ENCODE measurements at regions not wholly inside any gene's neighbourhood (a gene's known extent, or its start where the extent isn't known, plus 50 kb on each side); places are given as distances from the start of the nearest gene placed in this dataset.

GRCh38 chr4:133920236-133920635, 281.4 kb downstream of the PABPC4L start:
- no peaks in the 10 kb centered on the region for H3K27me3 ChIP-seq
- H3K4me1 ChIP-seq: no peaks in the 10 kb centered on the region
- no peak overlapping the region for H3K27ac ChIP-seq
- H3K9me3 ChIP-seq: no peaks in the 10 kb centered on the region
- no peak for TF ChIP-seq POLR2AphosphoS5 (IDR thresholded peaks at IDR 0.05)
- no peak for TF ChIP-seq EP300 (IDR thresholded peaks at IDR 0.05)
- no peak for TF ChIP-seq POLR2A (IDR thresholded peaks at IDR 0.05)
- no peak for TF ChIP-seq CTCF (IDR thresholded peaks at IDR 0.05)
- H3K36me3 ChIP-seq: no peaks in the 10 kb centered on the region
- no peak overlapping the region for H3K4me3 ChIP-seq
- WGBS, 2 donors: 87 to 95% methylated on average over 2 of the region's 2 CpGs
- DNase-seq: no peak
- no peak for ATAC-seq (ENCODE audit: low FRiP score in 2 of 2)

DNA sequence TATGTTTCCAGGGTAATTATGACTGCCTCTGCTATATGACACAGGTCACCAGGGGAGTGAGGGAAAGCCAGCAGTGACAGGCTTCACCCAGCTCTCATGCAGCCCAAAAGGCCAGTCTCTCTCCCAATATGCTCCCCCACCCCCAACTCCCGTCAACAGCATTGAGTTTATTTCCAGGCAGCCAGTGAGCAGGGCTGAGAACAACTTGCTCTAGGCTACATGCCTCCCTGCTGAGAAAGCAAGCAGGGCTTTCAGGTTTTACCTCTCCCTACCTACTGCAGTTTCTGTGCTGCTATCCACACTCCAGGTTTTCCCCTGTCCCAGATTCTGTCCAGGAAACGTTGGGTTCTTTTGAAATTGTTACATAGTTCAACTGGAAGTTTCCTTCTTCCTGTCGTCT, 291.4 kb downstream of the PABPC4L start:
- Histone ChIP-seq H3K27ac (no peak overlapping the region), H3K9me3 (peaks cover 0 to 3% (median 0%) of the 10 kb centered on the region in 4 donors), H3K4me1 (no peaks in the 10 kb centered on the region), H3K27me3 (no peaks in the 10 kb centered on the region), H3K36me3 (no peaks in the 10 kb centered on the region), H3K4me3 (no peak overlapping the region)
- WGBS, 2 donors: 58 to 70% methylated on average over 3 of the region's 3 CpGs
- DNase-seq: no peak
- no peak for ATAC-seq (ENCODE audit: low FRiP score in 2 of 2)
- TF ChIP-seq POLR2AphosphoS5 (IDR thresholded peaks at IDR 0.05) (no peak), POLR2A (IDR thresholded peaks at IDR 0.05) (no peak), EP300 (IDR thresholded peaks at IDR 0.05) (no peak), CTCF (IDR thresholded peaks at IDR 0.05) (no peak)

DNA sequence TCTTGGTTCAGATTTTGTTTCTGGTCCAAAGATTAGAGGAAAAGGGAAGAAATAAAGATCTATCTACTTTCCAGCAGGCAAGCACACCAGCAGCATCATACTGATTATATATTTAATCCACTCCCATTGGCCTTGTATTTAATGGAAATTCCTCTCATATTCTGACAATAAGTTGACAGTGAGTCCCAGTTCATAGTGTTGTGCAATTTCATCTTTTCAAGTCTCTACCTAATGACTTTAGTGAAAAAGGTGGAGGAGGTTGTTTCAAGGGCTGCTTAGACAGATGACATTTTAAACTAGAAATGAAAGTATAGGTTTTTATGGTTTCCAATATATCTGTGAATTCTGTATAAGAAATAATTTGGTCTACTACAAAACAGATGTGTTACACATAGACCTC, 298.6 kb downstream of the PABPC4L start:
- no peaks in the 10 kb centered on the region for H3K4me1 ChIP-seq
- H3K27me3 ChIP-seq: no peaks in the 10 kb centered on the region
- H3K9me3 ChIP-seq: no peaks in the 10 kb centered on the region
- ATAC-seq (ENCODE audit: low FRiP score in 2 of 2): no peak
- no peaks in the 10 kb centered on the region for H3K36me3 ChIP-seq
- H3K4me3 ChIP-seq: no peak overlapping the region
- H3K27ac ChIP-seq: no peak overlapping the region
- DNase-seq: no peak
- TF ChIP-seq EP300 (IDR thresholded peaks at IDR 0.05): no peak
- TF ChIP-seq CTCF (IDR thresholded peaks at IDR 0.05): no peak
- no peak for TF ChIP-seq POLR2A (IDR thresholded peaks at IDR 0.05)
- no peak for TF ChIP-seq POLR2AphosphoS5 (IDR thresholded peaks at IDR 0.05)

DNA sequence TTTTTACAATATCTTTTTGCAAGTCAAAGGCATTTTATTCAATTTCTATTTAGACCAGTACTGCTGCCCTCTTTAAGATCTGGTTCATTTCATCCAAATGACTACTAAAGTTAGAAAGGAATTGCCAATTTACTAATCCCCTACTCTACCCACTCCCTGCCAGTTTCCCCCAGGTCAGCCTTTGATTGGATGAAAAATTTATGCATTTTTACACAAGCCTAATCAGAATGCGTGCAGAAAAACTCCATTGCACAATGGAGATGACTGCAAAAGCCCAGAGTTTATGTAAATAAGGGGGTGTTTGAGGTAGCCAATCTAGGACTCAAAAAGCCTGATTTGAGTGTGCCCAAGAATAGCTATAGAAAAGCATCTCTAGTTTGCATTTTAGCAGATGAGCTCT, 310.6 kb downstream of the PABPC4L start:
- Histone ChIP-seq H3K27me3 (no peaks in the 10 kb centered on the region), H3K4me1 (no peaks in the 10 kb centered on the region), H3K27ac (no peak overlapping the region), H3K9me3 (no peaks in the 10 kb centered on the region), H3K4me3 (no peak overlapping the region), H3K36me3 (no peaks in the 10 kb centered on the region)
- TF ChIP-seq EP300 (IDR thresholded peaks at IDR 0.05) (no peak), POLR2A (IDR thresholded peaks at IDR 0.05) (no peak), CTCF (IDR thresholded peaks at IDR 0.05) (no peak), POLR2AphosphoS5 (IDR thresholded peaks at IDR 0.05) (no peak)
- WGBS, 2 donors: 84 to 90% methylated on average over 1 of the region's 1 CpG
- ATAC-seq (ENCODE audit: low FRiP score in 2 of 2) (no peak), DNase-seq (no peak)

GRCh38 chr4:133887723-133888122, 313.9 kb downstream of the PABPC4L start:
- 72 to 79% methylated on average over 4 of the region's 4 CpGs for WGBS, 2 donors
- Histone ChIP-seq H3K36me3 (no peaks in the 10 kb centered on the region), H3K4me1 (no peaks in the 10 kb centered on the region), H3K27ac (no peak overlapping the region), H3K27me3 (no peaks in the 10 kb centered on the region), H3K4me3 (no peak overlapping the region), H3K9me3 (no peaks in the 10 kb centered on the region)
- ATAC-seq (ENCODE audit: low FRiP score in 2 of 2) (no peak), DNase-seq (no peak)
- TF ChIP-seq POLR2A (IDR thresholded peaks at IDR 0.05): no peak

Measured in upper lobe of left lung (tissue), 6 donors.